ACHN (cell line): ENCODE measurements at regions not wholly inside any gene's neighbourhood (a gene's known extent, or its start where the extent isn't known, plus 50 kb on each side); places are given as distances from the start of the nearest gene placed in this dataset.

ENCODE experiments used
- DNase-seq: peaks from one replicate; pipeline ENCODE4 v3.0.0-alpha.2; 2015
- in situ Hi-C: cut with HindIII; loops from 2 replicates; pipeline ENCODE4 v1.10.0; 2017; ENCODE audit warnings: low sequenced_read_pairs, low pct_ligation_motif_present, low pct_unique_long_range_greater_than_20kb

- no peak for DNase-seq
- in situ Hi-C loops = no loop called here
These were observed 435.1 kb upstream of the MARCKS start for GRCh38 chr6:113421997-113422396.

DNA sequence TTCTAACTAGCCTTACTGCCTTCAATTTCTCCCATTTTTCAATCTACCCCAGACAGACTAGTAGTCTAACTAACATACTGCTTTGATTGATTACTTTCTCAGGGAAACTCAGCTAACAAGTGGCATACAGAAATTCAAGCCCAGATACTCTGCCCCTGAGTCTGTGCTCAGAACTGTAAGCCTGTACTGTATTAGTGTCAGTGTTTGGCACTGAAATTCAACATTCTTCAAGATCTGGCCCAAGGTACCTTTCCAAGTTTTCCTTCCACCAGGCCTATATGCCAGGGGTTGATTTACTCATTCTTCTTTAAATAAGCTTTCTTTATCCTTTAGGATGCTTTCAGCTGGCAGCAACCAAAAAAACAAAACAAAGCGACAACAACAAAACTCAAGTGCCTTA, 433.2 kb upstream of the MARCKS start:
- DNase-seq = no peak
- in situ Hi-C loops = no loop called here

- DNase-seq = no peak
- in situ Hi-C loops = no loop called here
These were observed 431.0 kb upstream of the MARCKS start for GRCh38 chr6:113425977-113426660.

- no peak for DNase-seq
- in situ Hi-C loops = no loop called here
These were observed 429.5 kb upstream of the MARCKS start for GRCh38 chr6:113427617-113428016.

DNA sequence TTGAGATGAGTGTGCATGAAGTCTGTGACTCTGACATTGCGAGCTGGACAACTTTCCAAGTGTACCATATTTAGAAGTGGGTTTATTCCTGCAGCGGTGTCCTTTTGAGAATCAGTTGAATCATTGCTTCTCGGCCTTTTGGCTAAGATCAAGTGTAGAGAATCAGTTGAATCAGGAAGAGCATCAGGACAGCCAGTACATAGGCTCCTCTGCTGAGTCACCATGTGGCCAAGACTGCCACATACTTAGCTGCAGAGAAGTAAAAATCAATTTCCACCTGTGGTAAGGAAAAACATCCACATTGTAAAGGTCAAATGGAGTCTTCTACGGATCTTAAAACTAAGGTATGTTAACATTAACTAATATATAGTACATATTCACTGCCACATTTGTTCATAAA, 428.4 kb upstream of the MARCKS start:
- in situ Hi-C loops = no loop called here
- DNase-seq = no peak

DNA sequence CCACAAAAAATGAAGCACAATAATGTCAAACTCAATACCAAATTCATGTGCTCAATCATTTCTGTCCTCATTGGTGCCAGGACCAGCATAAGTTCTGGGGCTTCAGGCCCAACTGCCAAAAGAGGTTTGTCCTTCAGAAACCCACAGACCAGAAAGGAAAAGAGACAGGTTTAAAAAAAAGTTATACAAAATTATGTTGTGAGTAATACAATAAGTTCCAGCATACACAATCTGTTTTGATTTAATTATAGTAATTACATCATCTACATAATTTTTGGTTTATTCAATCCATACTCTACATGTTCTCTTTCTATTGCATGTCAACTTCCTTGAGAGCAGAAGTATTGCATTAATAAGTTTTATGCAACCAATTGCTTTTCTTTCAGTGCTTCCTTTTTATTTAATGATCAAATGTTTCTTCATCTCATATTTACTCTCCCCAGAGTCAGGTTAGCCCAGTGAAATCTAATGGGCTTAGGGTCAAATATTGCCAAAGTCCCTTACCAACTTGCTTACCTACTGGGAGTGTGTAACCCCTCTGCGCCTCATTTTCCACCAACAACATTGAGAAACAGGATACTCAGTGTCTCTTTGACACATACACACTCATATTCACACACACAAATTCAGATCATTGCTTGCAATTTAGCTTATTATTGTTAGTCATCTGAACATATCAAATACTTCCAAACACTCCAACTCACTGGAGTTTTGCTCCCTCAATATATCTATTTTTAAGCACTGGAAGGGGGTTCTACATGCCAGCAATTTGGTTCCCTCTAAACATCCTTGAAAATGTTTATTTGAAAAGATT, 424.4 kb upstream of the MARCKS start:
- DNase-seq = no peak
- in situ Hi-C loops = no loop called here

DNA sequence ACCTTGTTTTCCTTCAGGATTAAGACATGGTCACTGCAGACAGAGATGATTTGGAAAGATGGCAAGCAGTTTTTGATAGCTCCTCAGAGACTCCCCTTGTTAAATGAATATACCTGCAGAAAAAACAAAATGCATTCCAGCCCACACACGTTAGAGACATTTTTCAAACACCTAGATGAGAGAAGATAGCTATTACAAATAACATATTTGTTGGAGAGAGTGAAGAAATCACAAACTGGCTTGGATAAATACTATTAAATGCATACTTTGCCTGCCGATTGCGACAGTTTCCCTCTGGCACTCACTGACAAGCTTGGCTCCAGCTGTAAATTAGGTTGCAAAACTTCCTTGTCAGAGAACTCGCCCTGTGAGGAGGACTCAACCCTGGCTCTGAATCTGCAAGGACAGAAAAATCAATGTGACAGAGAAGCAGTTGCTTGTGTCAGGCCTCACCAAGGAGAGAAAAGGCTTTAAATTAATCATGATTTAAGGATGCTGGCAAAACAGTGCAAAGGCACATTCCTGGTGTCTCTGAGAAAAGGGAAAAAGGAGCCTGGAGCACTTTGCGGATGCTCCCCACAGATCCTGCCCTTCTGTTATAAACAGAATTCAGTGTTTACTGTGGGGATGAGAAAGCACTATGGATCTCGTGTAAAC, 423.7 kb upstream of the MARCKS start:
- no peak for DNase-seq
- in situ Hi-C loops = no loop called here

- DNase-seq = no peak
- in situ Hi-C loops = no loop called here
These were observed 422.5 kb upstream of the MARCKS start for GRCh38 chr6:113434641-113435040.

DNA sequence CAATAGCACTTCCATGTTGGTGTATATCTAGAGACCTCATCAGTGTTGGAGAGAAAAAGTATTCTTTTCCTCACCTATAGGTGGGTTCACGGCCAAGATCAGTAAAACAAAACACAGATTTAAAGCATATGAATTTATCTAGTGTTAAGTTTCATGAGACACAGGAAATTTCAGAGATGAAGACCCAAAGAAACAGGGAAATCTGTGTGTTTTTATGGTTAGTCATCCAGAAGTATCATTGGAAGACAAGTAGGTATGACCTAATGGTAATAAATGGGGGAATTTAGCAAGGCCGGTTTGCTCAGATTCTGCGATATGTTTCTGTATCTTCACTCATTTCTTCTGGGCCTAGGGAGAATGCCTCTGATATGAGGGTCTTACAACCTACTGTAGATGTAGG, 419.6 kb upstream of the MARCKS start:
- in situ Hi-C loops = no loop called here
- no peak for DNase-seq

DNA sequence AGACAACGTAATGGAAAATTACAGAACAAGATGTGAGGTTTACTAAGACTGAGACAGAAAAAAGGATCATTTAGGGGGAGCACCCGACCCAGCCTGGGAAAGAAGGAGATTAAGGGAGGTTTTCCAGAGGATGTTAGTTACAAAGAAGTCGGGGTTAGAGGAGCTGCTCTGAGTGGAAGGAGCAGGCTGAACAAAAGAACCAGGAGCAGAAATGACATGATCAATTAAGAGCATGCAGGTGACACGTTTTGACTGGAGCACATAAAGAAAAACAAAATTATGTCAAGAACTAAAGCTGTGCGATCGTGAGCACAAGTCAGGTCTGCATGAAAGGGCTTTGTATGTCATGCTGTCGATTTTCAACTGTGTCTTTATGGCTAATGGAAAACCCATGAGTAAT, 417.3 kb upstream of the MARCKS start:
- DNase-seq = no peak
- in situ Hi-C loops = no loop called here

DNA sequence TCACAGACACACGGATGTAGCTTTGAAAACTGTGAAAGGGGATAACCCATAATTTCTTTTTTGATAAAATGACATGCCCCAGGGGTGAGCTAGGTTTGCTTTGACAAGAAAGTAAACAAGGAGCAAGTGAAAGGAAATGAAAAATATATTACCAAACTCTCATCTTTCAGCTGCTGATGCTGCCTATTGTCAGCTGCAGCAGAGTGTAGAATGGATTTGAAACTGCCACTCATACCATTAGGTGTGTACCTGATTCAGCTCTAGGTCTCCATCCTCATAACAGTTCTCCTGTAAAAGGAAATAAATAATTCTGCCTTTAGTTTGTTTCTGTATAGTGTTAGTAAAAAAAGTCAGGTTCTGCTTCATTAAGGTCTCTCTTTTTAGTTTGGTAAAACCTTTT, 415.1 kb upstream of the MARCKS start:
- in situ Hi-C loops = no loop called here
- no peak for DNase-seq

DNA sequence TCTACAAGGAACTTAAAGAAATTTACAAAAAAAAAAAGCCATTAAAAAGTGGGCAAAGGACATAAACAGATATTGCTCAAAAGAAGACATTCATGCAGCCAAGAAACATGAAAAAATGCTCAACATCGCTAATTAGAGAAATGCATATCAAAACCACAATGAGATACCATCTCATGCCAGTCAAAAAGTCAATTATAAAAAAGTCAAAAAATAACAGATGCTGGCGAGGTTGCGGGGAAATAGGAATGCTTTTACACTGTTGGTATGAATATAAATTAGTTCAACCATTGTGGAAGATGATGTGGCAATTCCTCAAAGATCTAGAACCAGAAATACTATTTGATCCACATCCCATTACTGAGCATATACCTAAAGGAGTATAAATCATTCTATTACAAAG, 411.9 kb upstream of the MARCKS start:
- in situ Hi-C loops = no loop called here
- DNase-seq = no peak

GRCh38 chr6:113447088-113447831, 409.9 kb upstream of the MARCKS start:
- in situ Hi-C loops = no loop called here
- peak; percentile 64 for DNase-seq

DNA sequence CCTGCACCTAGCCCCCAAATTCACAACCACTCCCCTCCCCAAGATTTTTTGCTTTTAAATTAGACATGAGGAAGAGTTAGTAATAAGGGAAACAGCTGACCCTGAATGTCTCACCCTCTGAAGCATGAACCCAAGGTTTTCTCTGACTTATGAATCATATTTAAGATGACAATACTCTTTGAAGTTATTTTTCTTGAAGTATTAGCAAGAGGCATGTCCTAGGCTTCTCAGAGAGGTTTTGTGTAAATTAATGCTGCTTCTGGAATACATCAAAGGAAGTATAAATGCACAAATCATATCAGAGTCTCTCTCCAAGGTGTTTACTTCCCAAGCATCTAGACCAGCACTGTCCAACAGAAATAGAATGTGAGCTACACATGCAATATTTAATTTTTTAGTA, 408.1 kb upstream of the MARCKS start:
- no peak for DNase-seq
- in situ Hi-C loops = no loop called here

DNA sequence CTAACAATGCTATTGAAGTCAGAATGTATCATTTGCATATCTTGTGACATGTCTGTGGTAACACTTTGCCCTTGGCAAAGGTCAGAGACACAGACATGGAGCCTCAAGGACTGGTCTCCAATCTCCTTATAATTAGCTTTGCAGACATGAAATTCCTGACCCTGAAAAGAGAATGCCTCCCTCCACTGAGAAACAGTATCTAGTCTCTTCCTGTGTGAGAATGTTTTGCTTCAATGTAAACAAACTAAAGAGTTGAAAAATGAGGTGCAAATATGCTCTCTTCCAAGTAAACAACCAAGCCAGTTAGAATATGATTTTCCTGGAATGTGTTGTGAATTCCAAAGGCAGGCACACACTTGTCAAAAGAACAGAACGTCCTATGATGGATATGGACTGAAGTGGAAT, 407.1 kb upstream of the MARCKS start:
- no peak for DNase-seq
- in situ Hi-C loops = no loop called here

GRCh38 chr6:113451049-113451448, 406.1 kb upstream of the MARCKS start:
- in situ Hi-C loops = no loop called here
- DNase-seq = no peak

GRCh38 chr6:113457198-113457597, 399.9 kb upstream of the MARCKS start:
- in situ Hi-C loops = no loop called here
- DNase-seq = no peak

DNA sequence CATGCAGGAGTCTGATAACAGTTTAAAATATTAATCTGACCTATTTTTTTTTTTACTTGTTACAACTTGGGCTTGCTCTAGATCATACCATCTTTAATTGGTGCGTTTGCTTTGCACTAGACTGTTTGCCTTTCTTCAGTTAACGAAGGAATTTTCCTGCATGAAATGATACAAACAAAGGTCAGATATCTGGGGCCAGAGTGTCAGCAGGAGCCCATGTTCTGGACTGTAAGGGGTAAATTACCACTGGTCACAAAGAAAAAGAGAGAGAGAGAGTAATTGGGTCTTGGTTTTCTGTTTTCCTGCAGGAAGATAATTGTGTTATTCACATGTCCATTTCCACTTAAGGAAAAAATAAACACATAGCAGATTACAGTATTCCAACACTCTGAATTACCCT, 399.4 kb upstream of the MARCKS start:
- DNase-seq = no peak
- in situ Hi-C loops = no loop called here

GRCh38 chr6:113458368-113459010, 398.7 kb upstream of the MARCKS start:
- in situ Hi-C loops = no loop called here
- no peak for DNase-seq
